ENCODE measurements at regions not wholly inside any gene's neighbourhood (a gene's known extent, or its start where the extent isn't known, plus 50 kb on each side); places are given as distances from the start of the nearest gene placed in this dataset.

DNA sequence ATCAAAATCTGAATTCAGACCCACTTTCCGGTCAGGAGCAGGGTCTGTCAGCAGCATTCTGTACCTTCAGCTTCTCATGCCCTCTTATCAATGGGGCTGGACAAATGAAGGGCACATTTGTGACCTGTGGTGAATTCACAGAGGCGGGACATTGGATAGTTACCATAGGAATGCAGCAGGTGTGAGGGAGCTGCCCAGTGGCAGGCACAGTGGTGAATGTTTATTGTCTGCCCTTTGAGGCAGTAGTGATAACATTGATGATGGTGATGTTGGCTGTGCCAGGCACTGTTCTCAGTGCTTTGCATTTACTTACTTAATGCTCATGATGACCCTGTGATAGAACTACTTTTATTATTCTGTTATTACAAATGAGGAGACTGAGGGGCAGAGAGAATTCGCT lies 101.2 kb upstream of the KIT start (continued):
- TF ChIP-seq, protein P1, sequence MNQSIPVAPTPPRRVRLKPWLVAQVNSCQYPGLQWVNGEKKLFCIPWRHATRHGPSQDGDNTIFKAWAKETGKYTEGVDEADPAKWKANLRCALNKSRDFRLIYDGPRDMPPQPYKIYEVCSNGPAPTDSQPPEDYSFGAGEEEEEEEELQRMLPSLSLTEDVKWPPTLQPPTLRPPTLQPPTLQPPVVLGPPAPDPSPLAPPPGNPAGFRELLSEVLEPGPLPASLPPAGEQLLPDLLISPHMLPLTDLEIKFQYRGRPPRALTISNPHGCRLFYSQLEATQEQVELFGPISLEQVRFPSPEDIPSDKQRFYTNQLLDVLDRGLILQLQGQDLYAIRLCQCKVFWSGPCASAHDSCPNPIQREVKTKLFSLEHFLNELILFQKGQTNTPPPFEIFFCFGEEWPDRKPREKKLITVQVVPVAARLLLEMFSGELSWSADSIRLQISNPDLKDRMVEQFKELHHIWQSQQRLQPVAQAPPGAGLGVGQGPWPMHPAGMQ (IDR thresholded peaks at IDR 0.05; ENCODE audit: borderline replicate concordance): no peak
- TF ChIP-seq MYC (IDR thresholded peaks at IDR 0.05; ENCODE audit: insufficient read depth, insufficient read length, insufficient replicate concordance, low read length, severe bottlenecking): no peak
- no peak for TF ChIP-seq SP1 (IDR thresholded peaks at IDR 0.05; ENCODE audit: low read depth, low read length)
- TF ChIP-seq DPF2 (IDR thresholded peaks at IDR 0.05): no peak

DNA sequence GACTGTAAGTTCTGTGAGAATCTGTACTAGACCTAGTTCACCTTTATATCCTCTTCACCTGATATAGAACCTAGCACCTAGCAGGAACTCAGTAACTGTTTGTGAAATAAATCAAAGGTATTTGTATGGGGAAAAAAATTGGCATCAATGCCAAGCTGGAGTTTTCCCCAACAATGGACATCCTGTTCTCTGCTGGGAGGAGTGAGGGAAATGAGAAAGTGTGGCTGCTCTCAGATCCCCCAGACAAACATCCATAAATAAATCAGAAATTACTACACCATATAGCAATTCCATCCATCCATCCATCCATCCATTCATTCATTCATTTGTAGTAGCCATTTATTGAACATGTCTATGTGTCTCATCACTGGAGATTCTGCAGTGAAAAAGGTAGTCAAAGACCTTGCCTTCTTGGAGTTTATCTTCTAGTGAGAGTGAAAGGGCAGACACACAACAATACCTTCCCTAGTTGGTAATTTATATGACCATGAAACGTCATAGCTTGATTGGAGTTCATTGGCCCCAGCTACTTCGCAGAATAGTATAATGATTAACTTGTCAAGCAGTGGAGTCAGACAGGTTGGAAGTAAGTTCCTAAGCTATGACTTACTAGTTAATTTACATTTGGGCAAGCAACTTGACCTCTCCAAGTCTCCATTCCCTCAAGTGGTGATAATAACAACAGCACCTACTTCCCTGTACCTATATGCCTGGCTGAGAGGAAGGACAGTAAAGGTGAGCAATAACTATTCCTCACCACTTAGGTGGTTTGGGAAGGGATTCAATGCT lies 98.7 kb upstream of the KIT start:
- ChIA-PET POLR2A (no interaction called here), RAD21 (ENCODE audit: unreplicated experiment) (no interaction called here), SMC1A (ENCODE audit: uncharacterized antibody, unreplicated experiment) (interaction anchor here (0.8 kb wide), 1 partner anchor 10 kb away, joined by 3 read pairs; no protein-coding TSS in a partner anchor), CTCF (no interaction called here)
- Histone ChIP-seq H3K4me2 (ENCODE audit: control insufficient read depth, insufficient read depth) (no peak overlapping the region), H4K20me1 (ENCODE audit: control insufficient read depth, insufficient read depth) (no peaks in the 10 kb centered on the region), H3K79me2 (ENCODE audit: control insufficient read depth, insufficient read depth, low read length) (no peaks in the 10 kb centered on the region), H3K27me3 (replicated peaks in 1 of 2; ENCODE audit: control insufficient read depth in 2 of 2, insufficient read depth in 2 of 2, low read length in 1 of 2) (no peaks in the 10 kb centered on the region), H3K9me3 (replicated peaks; ENCODE audit: control insufficient read depth, insufficient read depth, low read length) (no peaks in the 10 kb centered on the region), H3K36me3 (ENCODE audit: control insufficient read depth in 2 of 2, insufficient read depth in 2 of 2, low read length in 1 of 2) (no peaks in the 10 kb centered on the region), H3K27ac (ENCODE audit: control insufficient read depth, insufficient read depth) (no peak overlapping the region), H2AFZ (ENCODE audit: control insufficient read depth, low read depth, low read length) (no peak overlapping the region), H3K9ac (ENCODE audit: control insufficient read depth, insufficient read depth, low read length) (no peak overlapping the region), H3K4me3 (no peak overlapping the region), H3K4me1 (ENCODE audit: control insufficient read depth, insufficient read depth, low read length) (no peaks in the 10 kb centered on the region)
- 38% methylated on average over 2 of the region's 2 CpGs for WGBS (ENCODE audit: insufficient coverage, insufficient replicate concordance, low lambda C conversion rate, missing lambda C conversion rate)
- ATAC-seq: no peak
- no peak for DNase-seq (ENCODE audit: low read depth, low spot score)
- no TSS peak for BruUV-seq (replicated peaks)
- intact Hi-C loops (cut with micrococcal nuclease; ENCODE audit: unreplicated experiment): no loop called here
- TF ChIP-seq NR2C2 (IDR thresholded peaks at IDR 0.05; ENCODE audit: borderline replicate concordance, control insufficient read depth, insufficient read length, low read depth) (no peak), PAX8 (IDR thresholded peaks at IDR 0.05) (no peak), RELA (IDR thresholded peaks at IDR 0.05; ENCODE audit: borderline replicate concordance, partially characterized antibody) (no peak)
- FAIRE-seq: no peak
- in situ Hi-C loops (cut with MboI): no loop called here

Data from GM12878 (cell line).